GM12864 (cell line): ENCODE measurements at regions not wholly inside any gene's neighbourhood (a gene's known extent, or its start where the extent isn't known, plus 50 kb on each side); places are given as distances from the start of the nearest gene placed in this dataset.
"Not testable (repeated sequence)": the region's sequence is repeated elsewhere in the genome, so short reads cannot be mapped to it uniquely, and the experiment has no call there.

Source experiments
- DNase-seq: peaks from one replicate; pipeline ENCODE4 v3.0.0-alpha.2; 2011; ENCODE audit warnings: low read depth
- H3K4me3 ChIP-seq: 2 replicates; pipeline ENCODE4 v1.5.1; 2011; ENCODE audit warnings: mild to moderate bottlenecking, low read depth, low read length, control low read depth
- TF ChIP-seq, protein P1 (sequence below): IDR thresholded peaks from 2 replicates; pipeline ENCODE4 v1.5.1; 2011; ENCODE audit warnings: low read depth, mild to moderate bottlenecking, moderate library complexity, low read length, control low read depth, inconsistent platforms; ENCODE audit errors: missing control alignments

- no peak overlapping the region for H3K4me3 ChIP-seq
- TF ChIP-seq, protein P1, sequence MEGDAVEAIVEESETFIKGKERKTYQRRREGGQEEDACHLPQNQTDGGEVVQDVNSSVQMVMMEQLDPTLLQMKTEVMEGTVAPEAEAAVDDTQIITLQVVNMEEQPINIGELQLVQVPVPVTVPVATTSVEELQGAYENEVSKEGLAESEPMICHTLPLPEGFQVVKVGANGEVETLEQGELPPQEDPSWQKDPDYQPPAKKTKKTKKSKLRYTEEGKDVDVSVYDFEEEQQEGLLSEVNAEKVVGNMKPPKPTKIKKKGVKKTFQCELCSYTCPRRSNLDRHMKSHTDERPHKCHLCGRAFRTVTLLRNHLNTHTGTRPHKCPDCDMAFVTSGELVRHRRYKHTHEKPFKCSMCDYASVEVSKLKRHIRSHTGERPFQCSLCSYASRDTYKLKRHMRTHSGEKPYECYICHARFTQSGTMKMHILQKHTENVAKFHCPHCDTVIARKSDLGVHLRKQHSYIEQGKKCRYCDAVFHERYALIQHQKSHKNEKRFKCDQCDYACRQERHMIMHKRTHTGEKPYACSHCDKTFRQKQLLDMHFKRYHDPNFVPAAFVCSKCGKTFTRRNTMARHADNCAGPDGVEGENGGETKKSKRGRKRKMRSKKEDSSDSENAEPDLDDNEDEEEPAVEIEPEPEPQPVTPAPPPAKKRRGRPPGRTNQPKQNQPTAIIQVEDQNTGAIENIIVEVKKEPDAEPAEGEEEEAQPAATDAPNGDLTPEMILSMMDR: no peak
- no peak for DNase-seq
These were observed 661.6 kb upstream of the KLHL1 start for GRCh38 chr13:70769817-70770216.

DNA sequence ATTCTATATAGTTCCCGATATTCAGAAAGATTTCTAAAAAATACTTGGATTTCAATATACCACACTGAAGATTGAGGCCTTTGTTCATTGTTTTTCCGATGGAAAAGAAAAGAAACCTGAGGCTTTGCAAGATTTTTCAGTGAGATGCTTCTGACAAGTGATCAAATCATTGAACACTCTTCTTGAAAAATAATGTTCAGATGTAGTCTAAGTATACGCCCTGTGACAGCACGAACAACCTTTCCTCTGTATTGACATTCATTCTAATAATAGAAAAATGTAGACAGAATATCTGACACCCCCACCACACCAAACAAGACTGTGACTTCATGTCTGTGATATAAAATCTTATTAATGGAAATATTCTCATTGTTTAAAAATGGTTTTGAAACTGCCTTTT lies 650.7 kb upstream of the KLHL1 start:
- H3K4me3 ChIP-seq: no peak overlapping the region
- no peak for DNase-seq
- TF ChIP-seq, protein P1: no peak

GRCh38 chr13:70756088-70756487 lies 647.8 kb upstream of the KLHL1 start:
- no peak overlapping the region for H3K4me3 ChIP-seq
- DNase-seq: no peak
- TF ChIP-seq, protein P1: no peak

GRCh38 chr13:70755456-70755855 lies 647.2 kb upstream of the KLHL1 start:
- H3K4me3 ChIP-seq: no peak overlapping the region
- no peak for DNase-seq
- TF ChIP-seq, protein P1: no peak

- no peak for DNase-seq
- TF ChIP-seq, protein P1: no peak
These were observed 639.0 kb upstream of the KLHL1 start for GRCh38 chr13:70747262-70747661.

GRCh38 chr13:70746469-70746868 lies 638.2 kb upstream of the KLHL1 start:
- H3K4me3 ChIP-seq, DNase-seq: not testable (repeated sequence)

More at GRCh38 chr13:70747262-70747661, 639.0 kb upstream of the KLHL1 start:
- no peak overlapping the region for H3K4me3 ChIP-seq

DNA sequence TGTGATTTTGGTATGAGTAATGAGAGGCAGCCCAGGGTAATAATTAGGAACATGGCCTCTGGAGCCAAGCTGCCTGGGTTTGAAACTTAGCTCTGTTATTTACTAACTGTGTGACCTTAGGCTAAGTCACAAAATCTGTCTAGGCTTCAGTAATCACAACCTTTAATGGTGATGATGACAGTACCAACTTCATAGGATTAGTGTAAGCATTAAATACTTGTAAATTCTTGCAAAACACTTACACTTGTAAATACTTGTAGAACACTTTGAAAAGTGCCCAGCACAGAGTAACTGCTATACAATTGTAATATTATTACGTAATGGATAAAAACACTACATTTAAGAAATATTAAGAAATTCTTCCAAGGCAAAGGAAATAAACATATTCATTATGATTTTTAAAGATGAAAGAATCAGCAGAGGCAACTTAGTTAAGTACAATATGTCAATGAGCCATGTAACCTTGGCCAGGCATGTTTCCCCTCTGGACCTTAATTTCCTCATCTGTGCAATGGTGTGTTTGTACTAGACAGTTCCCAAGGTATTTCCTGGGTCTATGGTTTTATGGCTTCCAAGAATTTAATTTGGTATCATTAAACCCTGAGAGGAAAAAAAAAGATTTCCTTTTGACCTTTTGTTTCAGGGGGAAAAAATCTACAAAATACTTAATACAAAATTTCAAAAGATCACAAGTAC lies 628.5 kb upstream of the KLHL1 start:
- no peak for DNase-seq
- H3K4me3 ChIP-seq: no peak overlapping the region
- TF ChIP-seq, protein P1: no peak
